ENCODE measurements at regions not wholly inside any gene's neighbourhood (a gene's known extent, or its start where the extent isn't known, plus 50 kb on each side); places are given as distances from the start of the nearest gene placed in this dataset.

- DNase-seq (ENCODE audit: low spot score) = no peak
- no peak for ATAC-seq
Measured at GRCh38 chr2:236403811-236404210, 139.6 kb upstream of the ASB18 start.

GRCh38 chr2:236404346-236404745, 140.1 kb upstream of the ASB18 start:
- ATAC-seq (no peak), DNase-seq (ENCODE audit: low spot score) (no peak)

GRCh38 chr2:236405357-236405756, 141.2 kb upstream of the ASB18 start:
- no peak for DNase-seq (ENCODE audit: low spot score)
- ATAC-seq = no peak

- ATAC-seq (no peak), DNase-seq (ENCODE audit: low spot score) (no peak)
Measured at GRCh38 chr2:236408090-236408489, 143.9 kb upstream of the ASB18 start.

- DNase-seq (ENCODE audit: low spot score) (no peak), ATAC-seq (no peak)
Measured at GRCh38 chr2:236408786-236409185, 144.6 kb upstream of the ASB18 start.

GRCh38 chr2:236415684-236416444, 151.7 kb upstream of the ASB18 start:
- ATAC-seq = no peak
- no peak for DNase-seq (ENCODE audit: low spot score)

GRCh38 chr2:236417150-236417549, 152.5 kb upstream of the ACKR3 start:
- ATAC-seq = no peak
- DNase-seq (ENCODE audit: low spot score) = no peak

GRCh38 chr2:236430584-236430983, 139.0 kb upstream of the ACKR3 start:
- DNase-seq (ENCODE audit: low spot score) (no peak), ATAC-seq (no peak)

GRCh38 chr2:236434593-236434992, 135.0 kb upstream of the ACKR3 start:
- no peak for DNase-seq (ENCODE audit: low spot score)
- no peak for ATAC-seq

GRCh38 chr2:236440110-236440881, 129.3 kb upstream of the ACKR3 start:
- DNase-seq (ENCODE audit: low spot score) (no peak), ATAC-seq (no peak)

GRCh38 chr2:236444187-236444586, 125.4 kb upstream of the ACKR3 start:
- DNase-seq (ENCODE audit: low spot score) (no peak), ATAC-seq (no peak)

- ATAC-seq (no peak), DNase-seq (ENCODE audit: low spot score) (no peak)
Measured at GRCh38 chr2:236445678-236446077, 123.9 kb upstream of the ACKR3 start.

- ATAC-seq = no peak
- no peak for DNase-seq (ENCODE audit: low spot score)
Measured at GRCh38 chr2:236446521-236446920, 123.1 kb upstream of the ACKR3 start.

- DNase-seq (ENCODE audit: low spot score) (no peak), ATAC-seq (no peak)
Measured at GRCh38 chr2:236449167-236449761, 120.4 kb upstream of the ACKR3 start.

- no peak for DNase-seq (ENCODE audit: low spot score)
- ATAC-seq = no peak
Measured at GRCh38 chr2:236452238-236452637, 117.4 kb upstream of the ACKR3 start.

- ATAC-seq (no peak), DNase-seq (ENCODE audit: low spot score) (no peak)
Measured at GRCh38 chr2:236454076-236454475, 115.5 kb upstream of the ACKR3 start.

- ATAC-seq (no peak), DNase-seq (ENCODE audit: low spot score) (no peak)
Measured at GRCh38 chr2:236459393-236459792, 110.2 kb upstream of the ACKR3 start.

GRCh38 chr2:236464140-236464539, 105.5 kb upstream of the ACKR3 start:
- DNase-seq (ENCODE audit: low spot score) = no peak
- ATAC-seq = no peak

GRCh38 chr2:236472720-236473495, 96.7 kb upstream of the ACKR3 start:
- DNase-seq (ENCODE audit: low spot score) (no peak), ATAC-seq (no peak)

- no peak for DNase-seq (ENCODE audit: low spot score)
- no peak for ATAC-seq
Measured at GRCh38 chr2:236473691-236474090, 95.9 kb upstream of the ACKR3 start.

GRCh38 chr2:236479814-236480213, 89.8 kb upstream of the ACKR3 start:
- ATAC-seq (no peak), DNase-seq (ENCODE audit: low spot score) (no peak)
